Stimulated activated CD4-positive, alpha-beta T cell treated with anti-CD3 and anti-CD28 coated beads, Interleukin-2, amount 100 ng/mL, for 48 hours (primary cell): ENCODE measurements at regions not wholly inside any gene's neighbourhood (a gene's known extent, or its start where the extent isn't known, plus 50 kb on each side); places are given as distances from the start of the nearest gene placed in this dataset.

ENCODE experiments used
- DNase-seq, 2 donors: peaks; one replicate each; pipeline ENCODE4 v3.0.0-alpha.2; 2020

- DNase-seq, result no peak
These were observed 52.9 kb upstream of the BCL2L14 start for GRCh38 chr12:12017798-12018197.

GRCh38 chr12:12018454-12018853 is 52.3 kb upstream of the BCL2L14 start:
- no peak for DNase-seq

GRCh38 chr12:12019881-12020280 is 50.9 kb upstream of the BCL2L14 start:
- DNase-seq, result no peak

GRCh38 chr12:12020762-12021161 is 50.0 kb upstream of the BCL2L14 start:
- DNase-seq, result no peak
